Stimulated activated CD4-positive, alpha-beta T cell treated with anti-CD3 and anti-CD28 coated beads, Interleukin-4, amount 100 ng/mL, for 48 hours (primary cell): ENCODE measurements at regions not wholly inside any gene's neighbourhood (a gene's known extent, or its start where the extent isn't known, plus 50 kb on each side); places are given as distances from the start of the nearest gene placed in this dataset.
"Not testable (repeated sequence)": the region's sequence is repeated elsewhere in the genome, so short reads cannot be mapped to it uniquely, and the experiment has no call there.

Source experiments
- DNase-seq, 2 donors: peaks; one replicate each; pipeline ENCODE4 v3.0.0-alpha.2; 2020; ENCODE audit warnings: low read depth in 2 of 2

DNA sequence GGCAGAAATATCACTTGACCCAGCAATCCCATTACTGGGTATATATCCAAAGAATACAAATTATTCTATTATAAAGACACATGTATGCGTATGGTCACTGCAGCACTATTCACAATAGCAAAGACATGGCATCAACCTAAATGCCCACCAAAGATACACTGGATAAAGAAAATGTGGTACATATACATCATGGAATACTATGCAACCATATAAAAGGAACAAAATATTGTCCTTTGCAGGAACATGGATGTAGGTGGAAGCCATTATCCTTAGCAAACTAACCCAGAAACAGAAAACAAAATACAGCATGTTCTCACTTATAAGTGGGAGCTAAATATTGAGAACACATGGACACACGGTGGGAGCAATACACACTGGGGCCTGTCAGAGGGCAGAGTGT, 1441.6 kb upstream of the ACO1 start:
- DNase-seq, result not testable (repeated sequence)

DNA sequence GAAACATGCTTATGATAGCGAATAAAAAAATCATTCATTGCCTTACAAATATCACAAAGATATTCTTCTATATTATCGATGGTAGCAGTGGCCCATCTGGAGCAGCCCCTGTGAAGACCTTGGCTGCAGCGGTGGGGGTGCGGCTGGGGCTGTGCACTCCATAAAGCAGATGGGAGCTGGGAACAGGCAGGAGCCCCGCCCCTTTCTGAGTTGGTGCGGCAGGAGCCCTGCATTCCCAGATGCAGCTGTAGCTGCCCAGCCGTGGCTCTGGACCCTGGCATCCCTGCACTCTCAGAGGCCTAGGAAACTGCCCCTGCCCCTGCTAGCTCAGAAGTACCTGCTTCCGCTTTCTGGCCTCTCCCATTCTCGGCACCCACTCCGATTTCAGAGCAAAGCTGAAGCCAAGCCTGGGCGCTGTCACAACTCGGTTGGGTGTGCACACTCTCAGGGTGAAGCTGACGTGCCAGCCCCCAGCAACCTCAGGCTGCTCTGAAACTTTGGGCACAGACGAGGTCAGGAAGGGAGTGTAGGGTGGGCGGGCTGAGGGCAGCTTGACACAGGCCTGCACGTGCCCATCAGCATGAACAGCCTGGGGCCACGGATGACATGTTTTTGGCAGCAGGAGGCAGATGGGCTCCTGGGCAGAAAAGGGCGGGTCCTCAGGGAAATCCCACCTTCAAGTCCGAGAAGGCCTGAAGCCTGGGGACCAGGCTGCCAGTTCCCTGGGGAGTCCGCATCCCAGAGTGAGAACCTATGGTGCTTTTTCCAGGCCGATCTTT, 1440.8 kb upstream of the ACO1 start:
- no peak for DNase-seq

DNA sequence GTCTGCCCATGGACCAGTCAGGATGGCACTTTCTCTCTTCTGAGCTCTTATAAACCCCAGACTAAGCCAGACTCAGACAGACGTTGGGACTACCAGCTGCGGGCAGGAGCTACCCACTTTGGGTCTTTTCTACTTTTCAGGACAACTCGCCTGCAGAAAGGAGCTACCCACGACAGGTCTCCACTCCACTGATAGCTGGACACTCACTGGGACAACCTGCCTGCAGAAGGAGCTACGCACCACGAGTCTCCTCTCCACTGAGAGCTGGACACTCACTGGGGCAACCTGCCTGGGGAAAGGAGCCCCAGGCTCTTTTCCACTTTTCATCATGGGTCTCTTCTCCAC, 1440.2 kb upstream of the ACO1 start:
- no peak for DNase-seq

DNA sequence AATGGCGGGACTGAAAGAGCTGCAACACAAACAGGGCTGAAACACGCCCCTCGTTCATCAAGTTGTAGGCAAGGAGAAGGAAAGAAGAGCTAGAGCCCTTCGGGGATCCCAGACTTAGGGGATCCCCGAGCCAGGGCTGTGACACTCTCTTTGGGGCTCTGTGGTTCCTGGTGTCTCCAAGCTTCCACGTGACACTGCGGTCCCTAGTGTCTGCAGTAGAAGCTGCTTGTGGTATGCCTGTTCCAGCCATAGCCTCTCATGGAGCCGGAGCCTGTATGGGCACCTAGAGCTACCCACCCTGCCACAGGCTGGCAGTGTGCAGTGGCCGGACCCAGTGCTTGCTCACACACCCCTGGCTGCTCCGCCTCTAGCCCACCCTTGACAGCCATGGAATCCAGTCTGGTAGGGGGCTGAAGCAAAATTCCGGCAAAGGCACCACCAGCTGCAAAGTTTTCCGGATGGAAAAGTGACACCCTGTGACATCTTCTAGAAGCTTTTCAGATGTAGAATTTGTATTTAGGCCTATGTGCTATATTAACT, 1439.6 kb upstream of the ACO1 start:
- no peak for DNase-seq

DNA sequence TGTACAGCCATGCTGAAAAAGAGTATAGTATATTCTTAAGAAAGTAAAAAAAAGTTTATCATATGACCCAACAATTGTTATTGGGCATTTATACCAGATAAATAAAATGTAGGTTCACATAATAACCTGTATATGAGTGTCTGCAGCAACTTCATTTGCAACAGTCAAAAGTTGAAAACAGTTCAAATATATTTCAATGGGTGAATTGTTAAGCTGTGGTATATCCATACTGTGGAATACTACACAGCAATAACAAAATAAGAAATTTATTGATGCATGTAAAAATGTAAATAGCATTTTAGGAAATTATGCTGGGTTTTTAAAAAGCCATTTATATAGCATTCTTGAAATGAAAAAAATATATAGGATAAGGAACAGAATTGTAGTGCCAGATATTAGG, 1420.1 kb upstream of the ACO1 start:
- DNase-seq, result no peak

DNA sequence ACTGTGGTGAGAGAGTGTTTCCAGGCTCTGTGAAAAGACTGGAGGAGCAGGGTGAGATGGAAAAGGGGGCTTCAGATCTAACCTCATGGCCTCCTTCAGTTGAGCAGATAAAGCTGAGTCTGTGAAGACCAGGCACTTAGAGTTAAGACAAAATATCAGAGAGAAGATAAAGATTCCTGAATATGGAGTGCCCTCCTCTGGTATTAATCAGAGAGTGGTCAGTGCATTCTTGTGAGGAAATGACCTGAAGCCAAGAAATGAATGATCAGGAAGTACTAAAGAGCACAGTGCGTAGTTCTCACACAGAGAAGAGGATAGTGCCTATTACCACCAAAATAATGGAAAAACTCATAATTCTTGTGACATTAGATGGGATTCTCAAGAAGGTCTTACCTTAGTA, 1417.0 kb upstream of the ACO1 start:
- no peak for DNase-seq

DNA sequence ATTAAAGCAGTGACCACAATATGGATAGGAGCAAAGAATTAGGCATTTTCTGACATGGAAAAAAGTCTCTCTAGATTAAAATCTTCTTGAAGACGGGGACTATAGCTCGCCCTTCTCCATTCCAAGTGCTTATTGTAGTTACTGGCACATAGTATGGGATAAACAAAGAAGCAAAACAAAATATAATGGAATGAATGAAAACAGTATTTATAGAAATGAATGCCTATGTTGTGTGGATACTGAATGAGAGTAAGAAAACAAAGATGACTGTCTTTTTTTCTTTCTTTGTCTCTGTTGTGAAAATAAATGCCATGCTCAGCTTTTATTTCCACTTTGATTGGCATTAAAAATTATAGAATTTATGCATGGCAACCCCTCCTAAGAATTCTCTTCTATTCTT, 1414.3 kb upstream of the ACO1 start:
- no peak for DNase-seq

DNA sequence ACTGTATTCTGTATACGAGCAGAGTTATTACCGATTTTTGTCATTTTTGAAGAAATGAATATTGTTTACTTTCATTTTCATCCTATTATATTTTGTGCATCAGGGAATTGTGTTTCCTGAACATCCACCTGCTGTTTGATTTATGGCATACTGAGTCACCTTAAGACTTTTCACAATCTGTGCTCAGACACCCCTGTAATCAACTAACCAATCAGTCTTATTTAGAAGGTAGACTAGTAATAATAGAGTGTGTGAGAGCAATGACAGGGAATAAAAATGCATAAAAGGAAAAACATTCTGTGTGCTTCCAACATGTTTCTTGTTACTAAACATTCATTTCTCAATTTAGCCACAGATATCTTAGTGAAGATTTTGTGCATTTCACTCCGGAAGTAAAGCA, 1413.6 kb upstream of the ACO1 start:
- DNase-seq, result no peak

DNA sequence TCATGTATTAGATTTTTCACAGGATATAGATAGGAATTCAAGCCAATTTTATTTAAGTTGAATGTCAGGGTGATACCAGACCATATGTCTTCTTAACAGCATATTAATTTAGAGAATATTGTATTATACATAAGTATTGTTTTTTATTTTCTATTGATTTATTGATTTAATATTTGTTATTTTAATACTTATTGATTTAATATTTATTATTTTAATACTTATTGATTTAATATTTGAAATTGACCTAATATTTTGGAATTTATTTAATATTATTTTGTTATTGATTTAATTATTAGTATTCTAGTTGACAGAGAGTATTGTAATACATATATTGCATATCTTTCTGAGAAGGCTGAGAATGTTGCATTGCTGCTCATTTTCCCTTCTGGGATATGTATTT, 1411.8 kb upstream of the ACO1 start:
- no peak for DNase-seq

DNA sequence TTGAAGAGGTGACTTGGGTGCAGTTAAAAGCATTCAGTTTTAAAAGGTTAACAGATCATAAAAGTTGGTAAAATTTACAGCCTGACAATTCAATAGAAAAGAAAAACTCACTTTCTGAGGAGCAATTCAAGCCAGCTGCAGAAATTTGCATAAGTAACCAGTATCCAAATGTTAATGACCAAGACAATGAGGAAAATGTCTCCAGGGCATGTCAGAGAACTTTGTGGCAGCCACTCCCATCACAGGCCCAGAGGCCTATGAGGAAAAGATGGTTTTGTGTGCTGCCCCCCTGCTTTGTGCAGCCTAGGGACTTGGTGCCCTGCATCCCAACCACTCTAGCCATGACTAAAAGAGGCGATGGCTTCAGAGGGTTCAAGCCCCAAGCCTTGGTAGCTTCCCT, 1406.5 kb upstream of the ACO1 start:
- DNase-seq, result no peak

DNA sequence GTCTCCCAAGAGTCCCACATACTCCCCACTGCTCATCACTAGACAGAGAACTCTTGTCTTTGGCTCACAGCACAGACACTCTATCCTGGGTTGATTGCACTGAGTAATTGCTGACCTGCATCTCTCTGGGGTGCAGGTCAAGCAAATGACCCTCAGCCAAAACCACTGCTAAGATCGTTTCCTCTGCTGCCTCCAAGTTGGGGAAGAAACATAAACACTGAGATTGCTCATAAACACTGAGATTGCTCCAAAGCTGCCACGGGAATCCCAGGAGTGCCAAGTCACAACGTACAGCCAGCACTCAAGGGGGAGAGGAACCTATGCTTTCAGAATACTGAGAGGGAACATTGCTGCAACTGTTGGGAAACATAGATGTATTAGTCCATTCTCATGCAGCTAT, 1402.1 kb upstream of the ACO1 start:
- DNase-seq, result no peak

DNA sequence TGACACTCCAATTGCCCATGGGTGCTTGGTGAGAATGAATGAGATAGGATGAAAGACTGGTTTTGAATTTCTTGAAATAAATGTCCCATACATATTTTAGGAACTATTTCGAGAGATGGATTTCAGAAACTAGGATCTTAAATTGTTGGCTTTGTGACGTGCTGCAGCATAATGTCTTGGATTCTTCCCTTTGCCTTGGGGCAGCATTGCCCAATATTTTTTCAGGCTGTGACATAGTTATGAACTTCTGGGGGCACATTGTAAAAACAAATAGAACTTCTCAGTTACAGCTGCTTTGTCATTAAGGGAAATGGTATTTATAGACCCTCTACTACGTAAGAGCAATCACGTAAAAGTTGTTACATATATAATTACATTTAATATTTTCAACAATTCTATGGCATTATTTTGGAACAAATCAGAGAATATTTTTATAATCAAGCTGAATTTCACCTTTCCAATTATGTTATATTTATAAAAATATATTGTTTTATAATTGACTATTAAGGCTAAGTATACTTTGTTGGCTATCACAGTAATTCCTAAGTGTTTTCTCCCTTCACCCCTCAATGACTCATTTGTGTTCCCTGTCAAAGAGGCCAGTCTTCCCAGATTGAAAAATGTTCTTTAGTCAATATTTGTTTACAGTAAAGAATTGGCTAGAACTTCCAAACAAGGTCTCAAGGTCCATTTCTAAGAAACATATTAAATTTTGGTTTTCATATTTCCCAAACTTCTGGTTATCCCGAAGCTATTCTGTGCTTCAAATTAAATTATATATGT, 1388.3 kb upstream of the ACO1 start:
- DNase-seq, result no peak

DNA sequence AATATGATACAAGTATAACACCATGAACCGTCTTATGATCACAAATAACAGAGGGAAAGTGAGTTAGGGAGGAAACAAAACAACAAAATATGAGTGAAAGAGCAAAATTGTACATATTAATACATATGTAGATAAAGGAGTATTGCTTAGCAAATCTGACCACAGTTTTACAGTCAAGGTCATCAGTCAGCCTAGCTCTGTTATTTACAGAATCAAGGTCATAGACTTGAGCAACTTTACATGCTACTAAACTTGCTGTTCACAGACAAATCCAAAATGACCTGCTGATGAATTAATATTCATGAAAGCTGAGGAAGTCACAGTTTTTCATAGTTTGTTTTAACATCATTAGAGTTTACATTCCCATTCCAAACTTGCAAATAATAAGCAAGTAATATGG, 1387.7 kb upstream of the ACO1 start:
- no peak for DNase-seq

DNA sequence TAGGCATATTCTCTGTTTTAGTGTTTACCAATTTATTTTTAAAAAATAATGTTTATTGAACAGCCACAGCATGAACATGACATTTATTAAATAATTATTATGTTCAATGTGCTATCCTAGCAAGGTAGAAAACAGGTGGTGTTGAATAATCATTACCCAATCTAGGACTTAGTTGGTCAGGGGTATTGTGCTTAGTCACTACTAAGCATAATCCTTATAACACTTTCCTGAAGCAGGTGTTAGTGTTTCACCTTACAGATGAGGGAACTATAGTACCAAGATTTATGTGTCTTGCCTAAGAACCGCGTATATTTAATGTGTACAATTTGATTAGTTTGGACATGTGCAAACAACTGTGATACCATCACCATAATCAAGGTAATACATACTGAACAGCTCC, 1387.2 kb upstream of the ACO1 start:
- no peak for DNase-seq

DNA sequence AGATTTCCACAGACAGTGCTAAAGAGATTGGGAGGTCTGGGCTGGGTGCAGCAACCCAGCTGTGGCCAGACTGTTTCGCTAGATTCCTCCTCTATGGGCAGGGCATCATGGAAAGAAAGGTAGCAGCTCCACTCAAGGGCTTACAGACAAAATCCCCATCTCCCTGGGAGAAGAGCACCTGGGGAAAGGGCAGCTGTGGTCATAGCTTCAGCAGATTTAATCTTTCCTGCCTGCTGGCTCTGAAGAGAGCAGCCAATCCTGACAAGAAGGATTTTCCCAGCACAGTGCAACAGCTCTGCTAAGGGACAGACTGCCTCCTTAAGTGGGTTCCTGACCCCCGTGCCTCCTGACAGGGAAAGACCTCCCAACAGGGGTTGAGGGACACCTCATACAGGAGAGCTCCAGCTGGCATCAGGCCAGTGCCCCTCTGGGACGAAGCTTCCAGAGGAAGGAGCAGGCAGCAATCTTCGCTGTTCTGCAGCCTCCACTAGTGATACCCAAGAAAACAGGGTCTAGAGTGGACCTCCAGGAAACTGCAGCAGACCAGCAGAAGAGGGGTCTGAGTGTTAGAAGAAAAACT, 1379.3 kb upstream of the ACO1 start:
- DNase-seq, result no peak

DNA sequence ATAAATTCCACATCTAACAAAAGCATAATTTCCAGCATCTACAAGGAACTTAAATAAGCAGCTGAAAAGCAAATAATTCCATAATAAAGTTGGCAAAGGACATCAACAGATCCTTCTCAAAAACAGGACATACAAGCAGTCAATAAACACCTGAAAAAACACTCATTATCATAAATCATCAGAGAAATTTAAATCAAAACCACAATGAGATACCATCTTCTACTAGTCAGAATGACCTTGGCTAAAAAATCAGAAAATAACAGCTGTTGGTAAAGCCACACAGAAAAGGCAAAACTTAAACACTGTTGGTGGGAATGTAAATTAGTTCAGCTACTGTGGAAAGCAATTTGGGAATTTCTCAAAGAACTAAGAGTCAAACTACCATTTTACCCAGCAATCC, 1371.1 kb upstream of the ACO1 start:
- DNase-seq, result no peak

DNA sequence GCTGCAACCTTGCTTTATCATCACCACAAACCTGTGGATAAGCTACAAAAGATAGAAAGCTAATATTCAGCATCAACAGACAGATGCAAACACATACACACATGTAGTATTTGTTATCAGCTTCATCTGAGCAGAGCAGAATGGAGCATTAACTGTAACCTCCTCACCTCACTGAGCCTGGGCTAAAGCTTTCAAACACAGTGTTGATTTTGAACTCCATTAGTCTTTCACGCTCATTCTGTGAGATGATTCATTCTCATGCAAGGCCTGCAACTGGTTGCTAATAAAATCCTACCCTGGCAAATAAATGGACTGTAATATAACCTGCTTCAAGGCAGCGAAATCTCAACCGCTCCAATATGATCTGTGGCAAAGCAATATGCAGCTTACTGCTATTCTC, 1360.6 kb upstream of the ACO1 start:
- DNase-seq, result no peak

DNA sequence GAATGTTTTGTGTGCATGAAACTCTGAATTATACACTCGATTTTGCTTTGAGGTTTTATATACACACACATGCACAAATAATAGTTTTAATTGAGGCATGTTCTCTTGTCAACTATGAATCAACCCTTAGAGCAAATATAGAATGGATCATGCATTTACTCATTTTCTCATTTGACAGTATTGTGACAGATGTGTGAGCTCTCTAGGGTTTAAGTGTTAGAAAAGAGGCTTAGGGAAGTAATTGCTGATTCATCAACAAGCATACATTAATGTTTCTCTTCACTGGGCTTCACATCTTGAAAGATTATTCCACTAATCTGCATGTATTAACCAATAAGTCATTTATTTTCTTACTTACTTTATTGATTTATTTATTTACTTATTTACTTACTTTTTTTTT, 1356.8 kb upstream of the ACO1 start:
- DNase-seq, result no peak

DNA sequence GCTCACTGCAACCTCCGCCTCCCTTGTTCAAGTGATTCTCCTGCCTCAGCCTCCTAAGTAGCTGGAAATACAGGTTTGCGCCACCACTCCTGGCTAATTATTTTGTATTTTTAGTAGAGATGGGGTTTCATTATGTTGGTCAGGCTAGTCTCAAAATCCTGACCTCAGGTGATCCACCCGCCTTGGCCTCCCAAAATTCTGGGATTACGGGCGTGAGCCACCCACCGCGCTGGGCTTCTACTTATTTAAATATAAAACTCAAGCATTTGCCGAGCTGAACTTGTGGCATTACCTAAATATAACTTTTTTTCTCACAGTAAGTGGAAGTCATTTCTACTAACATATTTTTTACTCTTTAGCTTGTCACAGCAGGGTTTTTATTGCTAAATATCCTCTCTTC, 1356.3 kb upstream of the ACO1 start:
- no peak for DNase-seq

DNA sequence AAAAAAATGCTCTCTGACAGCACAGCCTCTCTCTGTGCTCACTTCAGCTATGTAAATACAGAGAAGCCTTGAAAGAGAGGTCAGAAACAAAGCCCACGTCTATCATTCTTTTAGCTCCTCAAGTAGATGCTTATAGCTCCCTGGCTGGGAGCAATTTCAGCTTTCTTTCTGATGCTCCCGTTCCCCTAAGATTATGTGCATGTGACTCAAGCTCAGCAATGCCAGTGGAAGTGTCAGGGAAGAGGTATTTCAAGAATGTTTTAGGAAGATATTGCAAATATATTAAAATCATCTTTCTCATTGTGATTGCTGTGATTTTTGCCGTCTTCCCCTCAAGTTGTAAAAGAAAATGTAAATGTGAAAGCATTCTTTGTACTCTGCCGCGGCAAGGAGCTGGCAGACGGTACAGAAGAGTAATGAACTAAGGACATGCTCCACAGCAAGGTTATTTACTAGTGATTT, 1353.7 kb upstream of the ACO1 start:
- no peak for DNase-seq

DNA sequence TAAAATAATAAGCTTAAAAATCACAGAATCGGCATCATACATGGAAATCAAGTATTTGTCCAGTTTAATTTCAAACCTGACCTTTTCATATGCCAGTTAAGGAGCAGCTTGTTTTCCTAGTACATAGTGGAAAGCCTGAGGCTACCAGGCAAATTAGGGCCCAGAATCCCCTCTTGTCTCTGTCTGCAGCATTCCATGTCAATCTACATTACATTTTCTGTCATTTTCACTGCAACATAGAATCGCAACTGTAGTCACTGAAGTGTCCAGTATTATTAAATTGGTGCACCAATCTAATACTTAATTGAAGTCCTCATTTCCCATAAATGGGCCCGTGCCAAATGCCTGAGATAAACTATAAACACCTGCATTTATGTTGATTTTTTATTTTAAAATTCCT, 1352.2 kb upstream of the ACO1 start:
- no peak for DNase-seq

DNA sequence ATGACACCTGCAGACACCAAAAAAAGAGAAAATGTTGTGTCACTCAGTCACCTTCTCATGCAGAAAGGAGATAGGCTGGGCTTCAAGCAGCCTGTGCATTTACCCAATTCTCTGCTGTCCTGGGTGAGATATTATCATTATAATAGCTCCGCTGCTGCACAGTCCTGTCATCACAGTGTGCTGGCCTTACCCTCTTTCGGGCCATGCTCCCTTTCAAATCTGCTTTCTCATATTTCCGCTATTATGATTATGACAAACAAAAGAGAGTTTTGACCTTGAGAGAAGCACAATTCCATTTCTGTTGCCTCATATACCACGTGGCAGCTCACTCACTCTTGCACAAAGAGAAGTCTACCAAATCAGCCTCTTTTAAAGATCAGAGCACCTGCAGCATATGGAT, 1350.1 kb upstream of the ACO1 start:
- no peak for DNase-seq

DNA sequence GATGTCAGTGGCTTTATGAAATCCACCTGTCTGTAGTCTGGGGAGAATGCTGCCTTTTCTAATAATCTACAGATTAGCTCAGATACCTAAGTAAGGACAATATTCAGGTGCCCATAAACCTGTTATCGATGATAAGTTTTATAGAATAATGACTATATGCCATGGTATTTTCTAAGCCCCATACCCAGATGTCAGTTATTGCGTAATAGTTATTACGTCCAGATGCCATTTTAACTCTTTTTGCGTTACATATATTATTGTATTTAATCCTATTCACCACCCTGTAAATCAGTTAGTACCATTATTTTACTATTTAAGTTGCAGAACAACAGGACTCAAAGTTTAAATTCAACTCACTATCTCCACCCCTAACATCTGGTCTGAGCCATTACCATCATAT, 1343.9 kb upstream of the ACO1 start:
- DNase-seq, result no peak
